ENCODE measurements at regions not wholly inside any gene's neighbourhood (a gene's known extent, or its start where the extent isn't known, plus 50 kb on each side); places are given as distances from the start of the nearest gene placed in this dataset.

DNA sequence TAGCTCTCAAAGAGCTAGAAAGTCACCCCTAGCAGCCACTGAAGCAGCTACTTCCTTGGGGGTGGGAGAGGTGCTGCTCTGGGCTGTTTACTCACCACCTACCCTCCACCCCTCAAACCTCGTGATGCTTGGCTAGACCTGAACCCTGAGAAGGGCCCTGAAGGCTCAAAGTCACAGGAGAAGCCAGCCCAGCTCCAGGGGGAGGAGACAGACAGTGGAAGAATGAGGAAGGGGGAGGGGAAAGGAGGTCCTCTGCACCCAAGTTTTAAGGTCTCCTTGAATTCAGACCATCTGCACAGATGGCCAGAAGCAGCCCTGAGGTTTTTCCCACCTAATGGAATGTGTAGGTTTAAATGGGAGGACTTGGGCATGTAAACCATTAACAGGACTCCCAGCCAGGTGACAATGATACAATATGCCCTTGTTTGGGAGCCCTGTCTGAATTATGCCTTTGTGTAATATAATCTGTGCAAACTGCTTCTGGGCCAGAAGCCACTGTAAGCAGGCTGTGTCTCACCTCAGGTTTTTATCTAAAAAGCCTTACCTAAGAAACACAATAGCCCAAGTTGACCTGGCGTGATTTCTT lies 180.5 kb downstream of the PIK3R1 start:
- Histone ChIP-seq H3K9me3 (no peaks in the 10 kb centered on the region), H3K27ac (peak overlapping the region; percentile 73 to 83 (median 80)), H3K4me3 (no peak overlapping the region), H3K4me1 (peaks cover 0 to 18% (median 3%) of the 10 kb centered on the region in 4 donors), H3K27me3 (no peaks in the 10 kb centered on the region), H3K36me3 (no peaks in the 10 kb centered on the region)
- TF ChIP-seq EP300 (IDR thresholded peaks at IDR 0.05; ENCODE audit: low read depth) (no peak), POLR2A (IDR thresholded peaks at IDR 0.05) (no peak), POLR2AphosphoS5 (IDR thresholded peaks at IDR 0.05) (no peak)
- TF ChIP-seq, protein P1, sequence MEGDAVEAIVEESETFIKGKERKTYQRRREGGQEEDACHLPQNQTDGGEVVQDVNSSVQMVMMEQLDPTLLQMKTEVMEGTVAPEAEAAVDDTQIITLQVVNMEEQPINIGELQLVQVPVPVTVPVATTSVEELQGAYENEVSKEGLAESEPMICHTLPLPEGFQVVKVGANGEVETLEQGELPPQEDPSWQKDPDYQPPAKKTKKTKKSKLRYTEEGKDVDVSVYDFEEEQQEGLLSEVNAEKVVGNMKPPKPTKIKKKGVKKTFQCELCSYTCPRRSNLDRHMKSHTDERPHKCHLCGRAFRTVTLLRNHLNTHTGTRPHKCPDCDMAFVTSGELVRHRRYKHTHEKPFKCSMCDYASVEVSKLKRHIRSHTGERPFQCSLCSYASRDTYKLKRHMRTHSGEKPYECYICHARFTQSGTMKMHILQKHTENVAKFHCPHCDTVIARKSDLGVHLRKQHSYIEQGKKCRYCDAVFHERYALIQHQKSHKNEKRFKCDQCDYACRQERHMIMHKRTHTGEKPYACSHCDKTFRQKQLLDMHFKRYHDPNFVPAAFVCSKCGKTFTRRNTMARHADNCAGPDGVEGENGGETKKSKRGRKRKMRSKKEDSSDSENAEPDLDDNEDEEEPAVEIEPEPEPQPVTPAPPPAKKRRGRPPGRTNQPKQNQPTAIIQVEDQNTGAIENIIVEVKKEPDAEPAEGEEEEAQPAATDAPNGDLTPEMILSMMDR (IDR thresholded peaks at IDR 0.05), result no peak
- in situ Hi-C loops (cut with MboI; ENCODE audit: low pct_ligation_motif_present in 1 of 4, low pct_unique_long_range_greater_than_20kb in 1 of 4, low sequenced_read_pairs in 3 of 4) (no loop called here), intact Hi-C loops (cut with DNase I; ENCODE audit: low total_unique reads) (no loop called here)
- 33 to 43% methylated on average over 1 to 2 of the region's 2 CpGs for WGBS, 2 donors (ENCODE audit: low coverage in 1 of 2)
- DNase-seq, result peak; percentile 51

DNA sequence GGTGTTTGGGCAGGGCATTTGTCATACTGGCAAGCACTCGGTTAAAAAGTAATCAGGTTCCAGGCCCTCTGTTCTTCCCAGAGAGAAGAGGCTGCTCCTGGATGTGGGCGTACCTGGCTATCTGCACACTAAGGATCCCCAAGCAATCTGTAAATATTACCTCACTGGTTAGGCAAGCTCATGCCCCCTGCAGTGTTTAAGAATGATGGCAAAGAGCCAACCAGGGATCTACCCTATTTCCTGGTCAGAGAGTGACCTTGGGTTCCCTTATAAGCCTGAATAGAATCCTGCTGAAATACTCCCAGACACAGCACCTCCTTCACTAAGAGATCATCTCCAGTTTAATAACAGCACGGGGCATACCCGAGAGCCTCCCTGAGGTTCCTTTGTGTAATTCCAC lies 181.2 kb downstream of the PIK3R1 start:
- WGBS, 2 donors (ENCODE audit: low coverage in 1 of 2), result 64 to 70% methylated on average over 3 to 4 of the region's 4 CpGs
- TF ChIP-seq POLR2AphosphoS5 (IDR thresholded peaks at IDR 0.05) (peak in 2 of 3 donors; percentile 16 to 21), POLR2A (IDR thresholded peaks at IDR 0.05) (no peak)
- TF ChIP-seq, protein P1 (IDR thresholded peaks at IDR 0.05), result peak in 2 of 5 experiments; percentile 16 to 30
- no peak overlapping the region for H3K4me3 ChIP-seq
- DNase-seq, result peak; percentile 67
- intact Hi-C loops (cut with DNase I; ENCODE audit: low total_unique reads), result no loop called here
- peak overlapping the region; percentile 73 to 83 (median 80) for H3K27ac ChIP-seq
- no peaks in the 10 kb centered on the region for H3K9me3 ChIP-seq
- H3K36me3 ChIP-seq, result no peaks in the 10 kb centered on the region
- no peaks in the 10 kb centered on the region for H3K27me3 ChIP-seq
- peaks cover 0 to 18% (median 3%) of the 10 kb centered on the region in 4 donors for H3K4me1 ChIP-seq
- in situ Hi-C loops (cut with MboI; ENCODE audit: low pct_ligation_motif_present in 1 of 4, low pct_unique_long_range_greater_than_20kb in 1 of 4, low sequenced_read_pairs in 3 of 4), result no loop called here

DNA sequence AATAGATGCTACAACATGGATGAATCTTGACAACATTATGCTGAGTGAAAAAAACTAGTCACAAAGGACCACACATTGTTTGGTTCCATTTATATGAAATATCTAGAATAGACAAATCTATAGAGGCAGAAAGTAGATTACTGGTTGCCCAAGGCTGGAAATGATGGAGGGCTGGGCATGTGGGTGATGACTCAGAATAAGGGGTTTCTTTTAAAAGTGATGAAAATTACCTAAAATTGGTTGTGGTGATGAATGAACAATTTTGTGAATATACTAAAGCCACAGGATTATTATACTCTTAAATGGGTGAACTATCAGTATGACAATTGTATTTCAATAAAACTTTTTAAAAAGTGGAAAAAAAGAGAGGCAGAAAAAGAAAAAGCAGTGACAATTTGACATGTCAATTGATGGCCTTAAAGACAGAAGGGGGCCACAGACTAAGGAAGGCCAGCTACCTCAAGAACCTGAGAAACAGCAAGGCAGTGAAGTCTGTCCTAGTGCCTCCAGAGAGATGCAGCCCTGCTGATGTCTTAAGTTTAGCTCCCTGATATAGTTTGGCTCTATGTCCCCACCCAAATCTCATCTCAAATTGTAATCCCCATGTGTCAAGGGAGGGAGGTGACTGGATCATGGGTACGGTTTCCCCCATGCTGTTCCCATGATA lies 182.7 kb downstream of the PIK3R1 start:
- intact Hi-C loops (cut with DNase I; ENCODE audit: low total_unique reads) (no loop called here), in situ Hi-C loops (cut with MboI; ENCODE audit: low pct_ligation_motif_present in 1 of 4, low pct_unique_long_range_greater_than_20kb in 1 of 4, low sequenced_read_pairs in 3 of 4) (no loop called here)
- DNase-seq, result no peak
- Histone ChIP-seq H3K4me1 (peaks cover 0 to 15% (median 3%) of the 10 kb centered on the region in 4 donors), H3K27me3 (no peaks in the 10 kb centered on the region), H3K9me3 (no peaks in the 10 kb centered on the region), H3K36me3 (no peaks in the 10 kb centered on the region), H3K4me3 (no peak overlapping the region), H3K27ac (no peak overlapping the region)
- TF ChIP-seq, protein P1 (IDR thresholded peaks at IDR 0.05), result no peak
- TF ChIP-seq EP300 (IDR thresholded peaks at IDR 0.05; ENCODE audit: low read depth), result no peak
- no peak for TF ChIP-seq POLR2AphosphoS5 (IDR thresholded peaks at IDR 0.05)
- no peak for TF ChIP-seq POLR2A (IDR thresholded peaks at IDR 0.05)
- 83% methylated on average over 1 of the region's 1 CpG; no CpG with 5 or more reads in 1 of the 2 donors for WGBS, 2 donors (ENCODE audit: low coverage in 1 of 2)

DNA sequence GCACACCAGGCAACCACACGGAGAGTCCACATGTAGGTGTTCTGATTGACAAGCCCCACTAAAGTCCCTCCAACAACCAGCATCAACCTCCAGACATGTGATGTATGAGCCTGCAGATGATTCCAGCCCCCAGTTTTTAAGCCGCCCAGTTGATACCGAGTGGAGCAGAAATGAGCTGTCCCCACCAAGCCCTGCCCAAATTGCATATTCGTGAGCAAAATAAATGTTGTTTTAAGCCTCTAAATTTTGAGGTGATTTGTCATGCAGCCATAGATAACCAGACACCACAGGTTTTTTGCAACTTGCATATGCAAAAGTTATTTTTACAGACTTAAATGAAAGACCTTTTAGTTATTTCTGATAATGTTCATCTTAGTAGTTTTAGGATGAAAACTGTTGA lies 187.7 kb downstream of the PIK3R1 start:
- in situ Hi-C loops (cut with MboI; ENCODE audit: low pct_ligation_motif_present in 1 of 4, low pct_unique_long_range_greater_than_20kb in 1 of 4, low sequenced_read_pairs in 3 of 4) (no loop called here), intact Hi-C loops (cut with DNase I; ENCODE audit: low total_unique reads) (no loop called here)
- H3K4me1 ChIP-seq, result peaks cover 5 to 30% (median 13%) of the 10 kb centered on the region in 4 donors

More for the DNA sequence above, 187.7 kb downstream of the PIK3R1 start:
- no peak for DNase-seq
- Histone ChIP-seq H3K4me3 (no peak overlapping the region), H3K9me3 (no peaks in the 10 kb centered on the region), H3K27me3 (no peaks in the 10 kb centered on the region), H3K36me3 (no peaks in the 10 kb centered on the region), H3K27ac (no peak overlapping the region)
- WGBS, 2 donors (ENCODE audit: low coverage in 1 of 2), result 87% methylated on average over 3 to 4 of the region's 4 CpGs
- TF ChIP-seq EP300 (IDR thresholded peaks at IDR 0.05; ENCODE audit: low read depth), result no peak
- TF ChIP-seq, protein P1 (IDR thresholded peaks at IDR 0.05), result no peak

Measured in transverse colon (tissue), 4 donors.